ENCODE measurements at regions not wholly inside any gene's neighbourhood (a gene's known extent, or its start where the extent isn't known, plus 50 kb on each side); places are given as distances from the start of the nearest gene placed in this dataset.
"Not testable (repeated sequence)": the region's sequence is repeated elsewhere in the genome, so short reads cannot be mapped to it uniquely, and the experiment has no call there.

DNA sequence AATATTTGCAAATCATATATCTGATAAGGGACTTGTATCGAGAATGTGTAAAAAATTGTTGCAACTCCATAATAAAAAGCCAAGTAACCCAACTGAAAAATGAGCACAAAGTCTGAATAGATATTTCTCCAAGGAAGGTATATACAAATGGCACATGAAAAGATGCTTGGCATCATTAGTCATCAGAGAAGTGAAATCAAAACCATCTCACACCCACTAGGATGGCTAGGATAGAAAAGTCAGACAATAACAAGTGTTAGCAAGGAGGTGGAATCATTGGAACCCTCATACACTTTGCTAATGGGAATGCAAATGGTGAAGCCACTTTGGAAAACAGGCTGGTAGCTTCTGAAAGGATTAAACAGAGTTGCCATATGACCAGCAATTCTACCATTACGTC, 182.7 kb downstream of the ERCC6L2 start:
- Histone ChIP-seq H3K4me1 (no peaks in the 10 kb centered on the region), H3K36me3 (no peaks in the 10 kb centered on the region), H3K27ac (no peak overlapping the region), H3K4me3 (no peak overlapping the region), H3K9me3 (no peaks in the 10 kb centered on the region), H3K27me3 (no peaks in the 10 kb centered on the region)
- DNase-seq (no peak), ATAC-seq (no peak)
- intact Hi-C loops (cut with DNase I), result no loop called here
- TF ChIP-seq POLR2A (IDR thresholded peaks at IDR 0.05), result no peak
- TF ChIP-seq, protein P1, sequence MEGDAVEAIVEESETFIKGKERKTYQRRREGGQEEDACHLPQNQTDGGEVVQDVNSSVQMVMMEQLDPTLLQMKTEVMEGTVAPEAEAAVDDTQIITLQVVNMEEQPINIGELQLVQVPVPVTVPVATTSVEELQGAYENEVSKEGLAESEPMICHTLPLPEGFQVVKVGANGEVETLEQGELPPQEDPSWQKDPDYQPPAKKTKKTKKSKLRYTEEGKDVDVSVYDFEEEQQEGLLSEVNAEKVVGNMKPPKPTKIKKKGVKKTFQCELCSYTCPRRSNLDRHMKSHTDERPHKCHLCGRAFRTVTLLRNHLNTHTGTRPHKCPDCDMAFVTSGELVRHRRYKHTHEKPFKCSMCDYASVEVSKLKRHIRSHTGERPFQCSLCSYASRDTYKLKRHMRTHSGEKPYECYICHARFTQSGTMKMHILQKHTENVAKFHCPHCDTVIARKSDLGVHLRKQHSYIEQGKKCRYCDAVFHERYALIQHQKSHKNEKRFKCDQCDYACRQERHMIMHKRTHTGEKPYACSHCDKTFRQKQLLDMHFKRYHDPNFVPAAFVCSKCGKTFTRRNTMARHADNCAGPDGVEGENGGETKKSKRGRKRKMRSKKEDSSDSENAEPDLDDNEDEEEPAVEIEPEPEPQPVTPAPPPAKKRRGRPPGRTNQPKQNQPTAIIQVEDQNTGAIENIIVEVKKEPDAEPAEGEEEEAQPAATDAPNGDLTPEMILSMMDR (IDR thresholded peaks at IDR 0.05), result no peak
- 89% methylated on average over 2 of the region's 2 CpGs for WGBS (ENCODE audit: insufficient coverage, low coverage, low lambda C conversion rate, missing lambda C conversion rate)

DNA sequence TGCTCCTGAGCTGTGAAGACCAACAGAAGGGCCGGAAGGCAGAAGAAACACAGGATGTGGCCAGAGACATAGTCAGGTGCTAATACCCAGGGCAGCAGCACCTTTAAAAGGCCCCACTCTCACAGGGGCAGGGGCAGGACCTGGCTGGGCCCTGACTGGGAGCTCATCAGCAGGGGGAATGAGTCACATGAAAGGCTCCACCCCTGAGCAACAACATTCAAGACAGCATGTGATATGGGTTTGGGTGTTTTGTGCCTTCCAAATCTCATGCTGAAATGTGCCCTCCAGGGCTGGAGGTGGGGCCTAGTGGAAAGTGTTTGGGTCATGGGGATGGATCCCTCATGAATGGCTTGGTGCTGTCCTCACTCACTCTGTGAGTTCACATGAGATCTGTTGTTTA, 181.7 kb downstream of the ERCC6L2 start:
- 100% methylated on average over 1 of the region's 1 CpG for WGBS (ENCODE audit: insufficient coverage, low coverage, low lambda C conversion rate, missing lambda C conversion rate)
- ATAC-seq, result peak in 1 of 4 donors; percentile 10
- DNase-seq, result no peak
- Histone ChIP-seq H3K4me1 (peaks cover 0 to 3% (median 0%) of the 10 kb centered on the region in 4 donors), H3K4me3 (no peak overlapping the region), H3K27me3 (no peaks in the 10 kb centered on the region), H3K9me3 (no peaks in the 10 kb centered on the region), H3K27ac (no peak overlapping the region), H3K36me3 (no peaks in the 10 kb centered on the region)
- intact Hi-C loops (cut with DNase I), result no loop called here
- TF ChIP-seq, protein P1 (IDR thresholded peaks at IDR 0.05), result no peak
- TF ChIP-seq POLR2A (IDR thresholded peaks at IDR 0.05), result no peak

DNA sequence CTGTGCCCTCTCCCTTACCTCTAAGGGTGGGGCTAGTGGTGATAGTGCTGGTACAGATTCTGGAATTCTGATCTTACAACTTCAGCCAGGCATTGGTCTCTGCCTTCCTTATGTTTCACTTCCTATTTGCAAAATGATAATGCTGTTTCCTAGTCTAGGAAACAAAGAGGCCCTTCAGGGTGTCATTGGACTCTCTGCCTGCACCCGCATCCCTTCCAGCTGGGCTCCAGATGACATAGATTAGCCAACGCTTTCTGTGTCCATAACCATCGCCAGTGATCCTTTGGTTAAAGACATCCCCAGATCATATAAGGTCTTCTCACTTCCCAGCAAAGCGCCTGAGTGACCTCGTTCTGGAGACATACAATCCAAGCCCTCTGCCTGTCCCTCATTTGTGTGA, 180.7 kb downstream of the ERCC6L2 start:
- ATAC-seq (no peak), DNase-seq (no peak)
- intact Hi-C loops (cut with DNase I), result no loop called here
- 85% methylated on average over 5 of the region's 5 CpGs for WGBS (ENCODE audit: insufficient coverage, low coverage, low lambda C conversion rate, missing lambda C conversion rate)
- H3K4me1 ChIP-seq, result peaks cover 0 to 3% (median 0%) of the 10 kb centered on the region in 4 donors
- no peak for TF ChIP-seq POLR2A (IDR thresholded peaks at IDR 0.05)
- TF ChIP-seq, protein P1 (IDR thresholded peaks at IDR 0.05), result no peak
- H3K9me3 ChIP-seq, result no peaks in the 10 kb centered on the region
- H3K27me3 ChIP-seq, result no peaks in the 10 kb centered on the region
- H3K36me3 ChIP-seq, result no peaks in the 10 kb centered on the region
- H3K4me3 ChIP-seq, result no peak overlapping the region
- H3K27ac ChIP-seq, result no peak overlapping the region

DNA sequence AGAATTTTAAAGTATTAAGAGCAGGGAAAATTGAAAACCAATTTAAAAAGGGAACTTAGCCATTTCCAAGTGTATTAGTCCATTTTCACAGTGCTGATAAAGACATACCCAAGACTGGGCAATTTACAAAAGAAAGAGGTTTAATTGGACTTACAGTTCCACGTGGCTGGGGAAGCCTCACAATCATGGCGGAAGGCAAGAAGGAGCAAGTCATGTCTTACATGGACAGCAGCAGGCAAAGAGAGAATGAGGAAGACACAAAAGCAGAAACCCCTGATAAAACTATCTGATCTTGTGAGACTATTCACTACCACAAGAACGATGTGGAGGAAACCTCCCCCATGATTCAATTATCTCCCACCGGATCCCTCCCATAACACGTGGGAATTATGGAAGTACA, 178.8 kb downstream of the ERCC6L2 start:
- H3K36me3 ChIP-seq; H3K9me3 ChIP-seq; H3K4me3 ChIP-seq; H3K4me1 ChIP-seq; ATAC-seq; H3K27ac ChIP-seq; H3K27me3 ChIP-seq; intact Hi-C loops (cut with DNase I); DNase-seq: not testable (repeated sequence)
- 98% methylated on average over 4 of the region's 5 CpGs for WGBS (ENCODE audit: insufficient coverage, low coverage, low lambda C conversion rate, missing lambda C conversion rate)

DNA sequence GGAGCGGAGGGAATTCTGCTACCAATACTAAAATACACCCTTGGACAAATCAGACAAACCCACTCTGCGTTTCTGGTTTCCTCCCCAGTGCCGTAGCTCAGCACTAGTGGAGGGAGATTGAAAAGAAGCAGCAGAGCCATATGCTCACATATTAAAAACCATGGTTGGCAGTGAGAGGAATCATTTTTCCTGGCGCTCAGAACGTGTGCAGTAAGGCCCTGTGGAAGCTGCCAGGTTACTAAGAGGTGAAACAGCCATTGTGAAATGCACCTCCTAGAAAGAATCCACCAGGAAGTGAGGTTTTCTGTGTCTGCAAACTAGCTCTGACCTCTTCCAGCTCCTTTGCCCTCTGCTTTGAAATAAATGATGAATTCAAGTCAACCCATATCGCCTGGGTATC, 177.2 kb downstream of the ERCC6L2 start:
- 62% methylated on average over 4 of the region's 6 CpGs for WGBS (ENCODE audit: insufficient coverage, low coverage, low lambda C conversion rate, missing lambda C conversion rate)
- TF ChIP-seq, protein P1 (IDR thresholded peaks at IDR 0.05), result no peak
- no peak for TF ChIP-seq POLR2A (IDR thresholded peaks at IDR 0.05)
- H3K27ac ChIP-seq, result no peak overlapping the region
- no peaks in the 10 kb centered on the region for H3K36me3 ChIP-seq
- intact Hi-C loops (cut with DNase I), result no loop called here
- no peaks in the 10 kb centered on the region for H3K9me3 ChIP-seq
- no peak for DNase-seq
- H3K27me3 ChIP-seq, result no peaks in the 10 kb centered on the region
- ATAC-seq, result peak in 1 of 4 donors; percentile 36
- peaks cover 0 to 22% (median 10%) of the 10 kb centered on the region in 4 donors for H3K4me1 ChIP-seq
- no peak overlapping the region for H3K4me3 ChIP-seq

Measured in right lobe of liver (tissue), 6 donors.